Glutamatergic neuron (in vitro differentiated cells): ENCODE measurements at regions not wholly inside any gene's neighbourhood (a gene's known extent, or its start where the extent isn't known, plus 50 kb on each side); places are given as distances from the start of the nearest gene placed in this dataset.

Source experiments
- DNase-seq: peaks from one replicate; pipeline ENCODE4 v3.0.0; 2022
- H3K27ac Mint-ChIP-seq: one replicate; pipeline ENCODE4 v1.8.0; 2020; ENCODE audit warnings: mild to moderate bottlenecking, mixed read lengths, inconsistent platforms; ENCODE audit not compliant: unreplicated experiment
- H3K27me3 Mint-ChIP-seq: one replicate; pipeline ENCODE4 v1.8.0; 2020; ENCODE audit warnings: mild to moderate bottlenecking, moderate library complexity, mixed read lengths, inconsistent platforms; ENCODE audit not compliant: unreplicated experiment
- H3K36me3 Mint-ChIP-seq: one replicate; pipeline ENCODE4 v1.8.0; 2020; ENCODE audit warnings: mild to moderate bottlenecking, mixed read lengths, inconsistent platforms; ENCODE audit not compliant: unreplicated experiment
- H3K4me1 Mint-ChIP-seq: one replicate; pipeline ENCODE4 v1.8.0; 2020; ENCODE audit warnings: mild to moderate bottlenecking, low read depth, mixed read lengths, inconsistent platforms; ENCODE audit not compliant: unreplicated experiment
- H3K4me3 Mint-ChIP-seq: one replicate; pipeline ENCODE4 v1.8.0; 2020; ENCODE audit warnings: mild to moderate bottlenecking, mixed read lengths, inconsistent platforms; ENCODE audit not compliant: unreplicated experiment
- H3K9me3 Mint-ChIP-seq: one replicate; pipeline ENCODE4 v1.8.0; 2020; ENCODE audit warnings: mild to moderate bottlenecking, moderate library complexity, mixed read lengths, inconsistent platforms; ENCODE audit not compliant: unreplicated experiment
- TF ChIP-seq, protein P1 (sequence below): fragments of 200-600 bp; sonication (generic); IDR thresholded peaks from one replicate; pipeline ENCODE4 v1.5.0; 2021; ENCODE audit not compliant: partially characterized antibody, unreplicated experiment

DNA sequence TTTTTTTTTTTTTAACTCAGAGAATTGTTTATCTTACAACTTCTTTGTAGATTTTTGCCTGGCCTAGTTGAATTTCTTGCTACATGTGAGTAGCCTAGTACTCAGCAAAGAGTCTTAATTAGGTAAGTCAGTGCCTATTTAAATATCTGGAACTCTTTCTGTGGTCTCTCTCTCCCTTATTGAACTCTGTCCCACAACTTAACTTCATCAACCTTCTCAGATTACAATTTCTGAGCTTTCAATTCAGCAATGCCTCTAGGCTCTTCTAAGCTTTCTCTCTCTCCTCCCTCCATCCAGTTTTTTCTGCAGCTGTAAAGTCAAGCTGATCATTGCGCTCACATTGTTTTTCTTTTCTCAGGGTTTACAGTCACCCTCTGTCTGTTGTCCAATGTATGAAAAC lies 517.6 kb upstream of the ROBO1 start:
- Mint-ChIP-seq H3K27me3 (no peaks in the 10 kb centered on the region), H3K27ac (no peak overlapping the region), H3K36me3 (no peaks in the 10 kb centered on the region), H3K4me3 (no peak overlapping the region), H3K9me3 (no peaks in the 10 kb centered on the region), H3K4me1 (peaks cover 3% of the 10 kb centered on the region)
- TF ChIP-seq, protein P1, sequence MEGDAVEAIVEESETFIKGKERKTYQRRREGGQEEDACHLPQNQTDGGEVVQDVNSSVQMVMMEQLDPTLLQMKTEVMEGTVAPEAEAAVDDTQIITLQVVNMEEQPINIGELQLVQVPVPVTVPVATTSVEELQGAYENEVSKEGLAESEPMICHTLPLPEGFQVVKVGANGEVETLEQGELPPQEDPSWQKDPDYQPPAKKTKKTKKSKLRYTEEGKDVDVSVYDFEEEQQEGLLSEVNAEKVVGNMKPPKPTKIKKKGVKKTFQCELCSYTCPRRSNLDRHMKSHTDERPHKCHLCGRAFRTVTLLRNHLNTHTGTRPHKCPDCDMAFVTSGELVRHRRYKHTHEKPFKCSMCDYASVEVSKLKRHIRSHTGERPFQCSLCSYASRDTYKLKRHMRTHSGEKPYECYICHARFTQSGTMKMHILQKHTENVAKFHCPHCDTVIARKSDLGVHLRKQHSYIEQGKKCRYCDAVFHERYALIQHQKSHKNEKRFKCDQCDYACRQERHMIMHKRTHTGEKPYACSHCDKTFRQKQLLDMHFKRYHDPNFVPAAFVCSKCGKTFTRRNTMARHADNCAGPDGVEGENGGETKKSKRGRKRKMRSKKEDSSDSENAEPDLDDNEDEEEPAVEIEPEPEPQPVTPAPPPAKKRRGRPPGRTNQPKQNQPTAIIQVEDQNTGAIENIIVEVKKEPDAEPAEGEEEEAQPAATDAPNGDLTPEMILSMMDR = no peak
- no peak for DNase-seq

DNA sequence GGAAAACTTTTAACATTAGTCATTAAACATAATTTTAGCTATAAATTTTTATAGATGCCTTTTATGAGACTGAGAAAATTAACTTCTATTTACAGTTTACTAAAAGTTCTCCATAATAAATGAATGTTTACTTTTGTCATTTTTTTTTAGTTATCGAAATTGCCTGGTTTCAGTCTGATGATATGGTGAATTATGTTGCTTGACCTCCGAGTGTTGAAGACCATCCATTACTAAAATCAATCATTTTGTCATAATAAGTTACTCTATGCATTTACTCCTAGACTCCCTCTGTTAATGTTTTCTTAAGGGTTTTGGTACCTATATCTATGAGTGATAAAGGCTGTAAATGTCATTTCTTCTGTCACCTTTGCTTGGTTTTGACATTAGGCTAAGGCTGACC lies 516.0 kb upstream of the ROBO1 start:
- no peaks in the 10 kb centered on the region for H3K27me3 Mint-ChIP-seq
- no peak overlapping the region for H3K27ac Mint-ChIP-seq
- H3K9me3 Mint-ChIP-seq = no peaks in the 10 kb centered on the region
- DNase-seq = no peak
- TF ChIP-seq, protein P1 = no peak
- no peaks in the 10 kb centered on the region for H3K36me3 Mint-ChIP-seq
- H3K4me3 Mint-ChIP-seq = no peak overlapping the region
- H3K4me1 Mint-ChIP-seq = peaks cover 3% of the 10 kb centered on the region

DNA sequence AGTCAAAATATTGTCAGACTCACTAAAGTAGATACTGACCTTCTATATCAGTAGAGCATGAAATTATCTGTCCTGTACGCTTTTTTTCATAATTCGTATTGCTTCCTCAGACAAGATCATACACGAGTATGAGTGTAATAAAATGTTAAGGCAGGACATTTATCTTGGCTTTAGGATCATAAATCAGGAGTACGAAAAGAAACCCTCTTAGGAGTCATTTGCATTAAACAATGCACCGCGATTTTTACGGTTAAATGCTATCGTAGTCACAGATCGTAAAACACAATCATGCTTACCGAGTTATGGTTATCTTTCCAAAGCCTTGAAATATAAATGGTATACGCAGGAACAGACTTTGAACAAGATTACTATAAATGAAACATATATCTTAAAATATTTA lies 510.3 kb upstream of the ROBO1 start:
- H3K27me3 Mint-ChIP-seq = no peaks in the 10 kb centered on the region
- TF ChIP-seq, protein P1 = no peak
- H3K4me3 Mint-ChIP-seq = no peak overlapping the region
- H3K9me3 Mint-ChIP-seq = no peaks in the 10 kb centered on the region
- DNase-seq = no peak
- H3K27ac Mint-ChIP-seq = no peak overlapping the region
- H3K4me1 Mint-ChIP-seq = no peaks in the 10 kb centered on the region
- H3K36me3 Mint-ChIP-seq = no peaks in the 10 kb centered on the region

DNA sequence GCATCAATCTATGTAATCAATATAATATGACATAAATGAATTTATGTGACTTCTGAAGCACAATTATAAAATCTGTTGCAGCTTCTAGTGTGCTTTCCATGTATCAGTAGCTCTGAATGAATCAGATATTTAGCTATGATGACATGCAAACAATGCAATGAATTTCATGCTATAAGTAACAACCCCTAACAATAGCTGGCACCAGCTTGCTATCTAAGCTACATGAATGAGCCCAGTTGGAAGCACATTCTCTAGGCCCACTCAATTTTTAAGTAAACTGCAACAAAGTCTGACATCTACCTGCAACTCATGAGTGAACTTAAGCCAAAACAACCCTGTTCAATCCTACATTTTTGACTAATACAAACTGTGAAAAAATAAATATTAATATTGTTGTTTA lies 507.3 kb upstream of the ROBO1 start:
- DNase-seq = no peak
- H3K4me3 Mint-ChIP-seq = no peak overlapping the region
- no peaks in the 10 kb centered on the region for H3K27me3 Mint-ChIP-seq
- H3K4me1 Mint-ChIP-seq = no peaks in the 10 kb centered on the region
- H3K27ac Mint-ChIP-seq = no peak overlapping the region
- H3K36me3 Mint-ChIP-seq = no peaks in the 10 kb centered on the region
- TF ChIP-seq, protein P1 = no peak
- no peaks in the 10 kb centered on the region for H3K9me3 Mint-ChIP-seq

DNA sequence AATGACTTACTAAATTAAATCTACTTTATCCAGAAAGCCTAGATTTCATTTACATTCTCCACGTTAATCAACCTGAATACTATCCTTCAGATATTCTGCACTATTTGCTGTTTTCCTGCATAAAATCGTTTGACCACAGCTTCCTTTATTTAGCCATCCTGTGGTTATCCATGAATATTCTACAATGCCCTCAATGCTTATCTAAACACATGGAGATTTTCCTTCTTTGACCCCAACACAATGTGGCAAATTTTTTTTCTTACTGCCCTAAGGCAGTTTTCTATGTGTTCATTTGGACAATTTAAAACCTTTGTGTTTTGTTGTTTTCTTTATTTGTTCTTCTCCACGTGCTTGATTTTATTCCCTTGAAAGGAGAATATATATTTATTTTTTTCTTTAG lies 495.5 kb upstream of the ROBO1 start:
- no peaks in the 10 kb centered on the region for H3K27me3 Mint-ChIP-seq
- TF ChIP-seq, protein P1 = no peak
- no peak overlapping the region for H3K27ac Mint-ChIP-seq
- DNase-seq = no peak
- no peaks in the 10 kb centered on the region for H3K4me1 Mint-ChIP-seq
- H3K36me3 Mint-ChIP-seq = no peaks in the 10 kb centered on the region
- no peak overlapping the region for H3K4me3 Mint-ChIP-seq
- H3K9me3 Mint-ChIP-seq = no peaks in the 10 kb centered on the region
